B cell (primary cell): ENCODE measurements at regions not wholly inside any gene's neighbourhood (a gene's known extent, or its start where the extent isn't known, plus 50 kb on each side); places are given as distances from the start of the nearest gene placed in this dataset.

Source experiments
- EZH2 ChIP-seq: IDR thresholded peaks from 2 replicates; pipeline ENCODE4 v1.6.1; 2012; ENCODE audit warnings: borderline replicate concordance, low read depth, mild to moderate bottlenecking, moderate library complexity, low read length; ENCODE audit not compliant: insufficient read depth, poor library complexity, severe bottlenecking
- TF ChIP-seq, protein P1 (sequence below): fragments of 200-600 bp; IDR thresholded peaks from one replicate; pipeline ENCODE4 v1.8.0; 2022; ENCODE audit warnings: antibody characterized with exemption, mild to moderate bottlenecking

DNA sequence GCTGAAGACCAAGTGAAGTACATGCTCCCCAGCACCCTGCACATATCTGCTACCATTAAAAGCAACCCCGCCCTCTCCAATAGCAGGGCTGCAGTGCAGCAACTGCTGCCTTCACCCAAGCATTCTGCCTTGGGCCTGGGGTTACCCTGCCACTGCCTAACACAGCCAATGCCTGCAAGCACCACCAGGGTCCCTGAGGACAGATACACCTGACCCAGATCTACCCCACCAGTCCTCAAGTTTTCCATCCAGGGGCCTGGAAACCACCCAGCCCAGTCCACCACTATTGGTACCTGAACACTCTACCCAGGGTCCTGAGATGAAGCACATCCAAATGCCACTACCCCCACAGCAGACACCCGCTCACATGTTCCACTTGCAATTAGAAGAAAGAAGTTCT lies 181.1 kb upstream of the RBBP8 start:
- TF ChIP-seq, protein P1, sequence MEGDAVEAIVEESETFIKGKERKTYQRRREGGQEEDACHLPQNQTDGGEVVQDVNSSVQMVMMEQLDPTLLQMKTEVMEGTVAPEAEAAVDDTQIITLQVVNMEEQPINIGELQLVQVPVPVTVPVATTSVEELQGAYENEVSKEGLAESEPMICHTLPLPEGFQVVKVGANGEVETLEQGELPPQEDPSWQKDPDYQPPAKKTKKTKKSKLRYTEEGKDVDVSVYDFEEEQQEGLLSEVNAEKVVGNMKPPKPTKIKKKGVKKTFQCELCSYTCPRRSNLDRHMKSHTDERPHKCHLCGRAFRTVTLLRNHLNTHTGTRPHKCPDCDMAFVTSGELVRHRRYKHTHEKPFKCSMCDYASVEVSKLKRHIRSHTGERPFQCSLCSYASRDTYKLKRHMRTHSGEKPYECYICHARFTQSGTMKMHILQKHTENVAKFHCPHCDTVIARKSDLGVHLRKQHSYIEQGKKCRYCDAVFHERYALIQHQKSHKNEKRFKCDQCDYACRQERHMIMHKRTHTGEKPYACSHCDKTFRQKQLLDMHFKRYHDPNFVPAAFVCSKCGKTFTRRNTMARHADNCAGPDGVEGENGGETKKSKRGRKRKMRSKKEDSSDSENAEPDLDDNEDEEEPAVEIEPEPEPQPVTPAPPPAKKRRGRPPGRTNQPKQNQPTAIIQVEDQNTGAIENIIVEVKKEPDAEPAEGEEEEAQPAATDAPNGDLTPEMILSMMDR: no peak
- TF ChIP-seq EZH2: no peak
